ENCODE measurements at regions not wholly inside any gene's neighbourhood (a gene's known extent, or its start where the extent isn't known, plus 50 kb on each side); places are given as distances from the start of the nearest gene placed in this dataset.

DNA sequence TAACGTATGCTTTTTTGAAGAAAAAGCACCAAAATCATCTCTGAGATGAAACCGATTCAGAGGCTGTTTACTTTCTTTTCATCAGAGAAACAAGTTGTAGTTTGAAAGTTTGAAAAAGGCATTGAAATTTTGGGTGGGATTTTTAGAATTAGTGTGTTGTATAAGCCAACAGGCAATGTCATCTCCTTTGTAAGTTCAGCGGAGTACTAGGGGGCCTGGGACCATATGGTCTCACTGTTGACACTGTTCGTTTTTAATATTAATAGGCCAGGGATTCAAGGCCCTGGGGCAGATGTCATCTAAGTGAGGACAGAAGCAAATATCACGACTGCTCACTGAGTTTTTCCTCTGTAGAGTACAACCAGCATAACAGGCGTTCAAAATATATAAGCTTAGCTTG is 256.2 kb upstream of the RARB start:
- no peaks in the 10 kb centered on the region for H3K27me3 ChIP-seq
- 84 to 87% methylated on average over 6 of the region's 6 CpGs for WGBS, 2 donors
- H3K9me3 ChIP-seq = no peaks in the 10 kb centered on the region
- no peak for DNase-seq
- TF ChIP-seq, protein P1, sequence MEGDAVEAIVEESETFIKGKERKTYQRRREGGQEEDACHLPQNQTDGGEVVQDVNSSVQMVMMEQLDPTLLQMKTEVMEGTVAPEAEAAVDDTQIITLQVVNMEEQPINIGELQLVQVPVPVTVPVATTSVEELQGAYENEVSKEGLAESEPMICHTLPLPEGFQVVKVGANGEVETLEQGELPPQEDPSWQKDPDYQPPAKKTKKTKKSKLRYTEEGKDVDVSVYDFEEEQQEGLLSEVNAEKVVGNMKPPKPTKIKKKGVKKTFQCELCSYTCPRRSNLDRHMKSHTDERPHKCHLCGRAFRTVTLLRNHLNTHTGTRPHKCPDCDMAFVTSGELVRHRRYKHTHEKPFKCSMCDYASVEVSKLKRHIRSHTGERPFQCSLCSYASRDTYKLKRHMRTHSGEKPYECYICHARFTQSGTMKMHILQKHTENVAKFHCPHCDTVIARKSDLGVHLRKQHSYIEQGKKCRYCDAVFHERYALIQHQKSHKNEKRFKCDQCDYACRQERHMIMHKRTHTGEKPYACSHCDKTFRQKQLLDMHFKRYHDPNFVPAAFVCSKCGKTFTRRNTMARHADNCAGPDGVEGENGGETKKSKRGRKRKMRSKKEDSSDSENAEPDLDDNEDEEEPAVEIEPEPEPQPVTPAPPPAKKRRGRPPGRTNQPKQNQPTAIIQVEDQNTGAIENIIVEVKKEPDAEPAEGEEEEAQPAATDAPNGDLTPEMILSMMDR (IDR thresholded peaks at IDR 0.05) = no peak
- no peak for TF ChIP-seq POLR2A (IDR thresholded peaks at IDR 0.05)
- intact Hi-C loops (cut with DNase I; ENCODE audit: low total_unique reads) = no loop called here
- no peaks in the 10 kb centered on the region for H3K4me1 ChIP-seq
- no peaks in the 10 kb centered on the region for H3K36me3 ChIP-seq (ENCODE audit: low read depth, missing control alignments)
- no peak overlapping the region for H3K4me3 ChIP-seq
- H3K27ac ChIP-seq = no peak overlapping the region

DNA sequence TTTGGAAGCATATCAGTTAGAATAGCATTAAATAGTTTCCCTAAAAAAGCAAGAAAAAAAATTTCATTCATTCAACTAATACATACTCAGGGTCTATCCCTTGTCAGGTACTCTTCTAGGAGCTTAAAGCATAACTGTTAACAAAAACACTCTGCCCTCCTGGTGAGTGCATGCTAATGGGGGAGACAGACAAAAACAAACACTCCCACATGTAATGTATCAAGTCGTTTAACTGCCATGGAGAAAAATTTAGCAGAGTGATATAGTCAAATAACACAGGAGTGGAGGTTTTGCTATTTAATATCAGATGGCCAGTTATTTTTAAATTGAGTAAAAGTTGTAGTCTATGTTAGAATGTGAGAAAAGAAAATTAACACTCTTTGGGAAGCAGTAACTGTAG is 254.5 kb upstream of the RARB start:
- WGBS, 2 donors = 27 to 28% methylated on average over 1 of the region's 1 CpG
- no peak for TF ChIP-seq POLR2A (IDR thresholded peaks at IDR 0.05)
- TF ChIP-seq, protein P1 (IDR thresholded peaks at IDR 0.05) = no peak

DNA sequence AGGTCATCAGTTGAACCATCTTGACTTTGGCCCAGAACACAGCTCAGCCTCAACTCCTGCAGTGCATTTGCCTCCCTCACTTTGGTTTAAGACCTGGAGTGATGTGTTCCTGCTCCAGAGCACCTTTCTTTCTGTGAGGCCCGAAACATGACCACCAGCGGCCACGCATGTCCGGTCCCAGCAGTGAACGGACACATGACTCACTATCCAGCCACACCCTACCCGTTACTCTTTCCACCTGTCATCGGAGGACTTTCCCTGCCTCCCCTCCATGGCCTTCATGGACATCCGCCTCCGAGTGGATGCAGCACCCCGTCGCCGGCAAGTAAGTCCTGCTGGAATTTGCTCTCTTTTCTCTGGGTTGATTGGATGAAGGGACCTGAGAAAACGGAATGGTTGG is 253.8 kb upstream of the RARB start:
- Histone ChIP-seq H3K4me1 (no peaks in the 10 kb centered on the region), H3K27me3 (no peaks in the 10 kb centered on the region), H3K9me3 (no peaks in the 10 kb centered on the region), H3K27ac (no peak overlapping the region), H3K4me3 (no peak overlapping the region), H3K36me3 (ENCODE audit: low read depth, missing control alignments) (no peaks in the 10 kb centered on the region)
- DNase-seq = no peak
- WGBS, 2 donors = 71 to 89% methylated on average over 13 of the region's 13 CpGs
- TF ChIP-seq, protein P1 (IDR thresholded peaks at IDR 0.05) = no peak
- no peak for TF ChIP-seq POLR2A (IDR thresholded peaks at IDR 0.05)
- intact Hi-C loops (cut with DNase I; ENCODE audit: low total_unique reads) = no loop called here

More for the DNA sequence above, 254.5 kb upstream of the RARB start:
- Histone ChIP-seq H3K27me3 (no peaks in the 10 kb centered on the region), H3K4me3 (no peak overlapping the region), H3K9me3 (no peaks in the 10 kb centered on the region), H3K36me3 (ENCODE audit: low read depth, missing control alignments) (no peaks in the 10 kb centered on the region), H3K4me1 (no peaks in the 10 kb centered on the region), H3K27ac (no peak overlapping the region)
- intact Hi-C loops (cut with DNase I; ENCODE audit: low total_unique reads) = no loop called here
- DNase-seq = no peak

DNA sequence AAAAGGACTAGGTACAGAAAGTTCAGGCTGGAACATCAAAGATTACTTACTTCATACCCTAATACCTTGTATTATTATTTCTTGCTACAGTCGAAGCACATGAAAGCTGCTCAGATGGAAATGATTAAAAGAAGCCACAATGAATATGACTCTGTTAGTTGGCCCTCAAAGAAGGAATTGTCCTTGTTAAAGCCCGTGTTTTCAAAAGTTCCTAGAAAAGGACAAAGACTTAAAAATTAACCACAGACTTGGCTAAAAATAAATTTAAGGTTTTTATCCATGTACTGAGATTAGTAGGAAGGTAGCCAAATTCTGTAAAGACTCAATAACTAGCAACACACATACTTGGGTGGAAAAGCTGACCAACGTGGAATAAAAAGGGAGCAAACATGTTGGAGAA is 251.0 kb upstream of the RARB start:
- intact Hi-C loops (cut with DNase I; ENCODE audit: low total_unique reads) = no loop called here
- H3K27ac ChIP-seq = no peak overlapping the region
- DNase-seq = no peak
- H3K27me3 ChIP-seq = no peaks in the 10 kb centered on the region
- H3K36me3 ChIP-seq (ENCODE audit: low read depth, missing control alignments) = no peaks in the 10 kb centered on the region
- no peak overlapping the region for H3K4me3 ChIP-seq
- no peaks in the 10 kb centered on the region for H3K4me1 ChIP-seq
- TF ChIP-seq, protein P1 (IDR thresholded peaks at IDR 0.05) = no peak
- TF ChIP-seq POLR2A (IDR thresholded peaks at IDR 0.05) = no peak
- 39 to 51% methylated on average over 3 of the region's 3 CpGs for WGBS, 2 donors
- H3K9me3 ChIP-seq = no peaks in the 10 kb centered on the region

DNA sequence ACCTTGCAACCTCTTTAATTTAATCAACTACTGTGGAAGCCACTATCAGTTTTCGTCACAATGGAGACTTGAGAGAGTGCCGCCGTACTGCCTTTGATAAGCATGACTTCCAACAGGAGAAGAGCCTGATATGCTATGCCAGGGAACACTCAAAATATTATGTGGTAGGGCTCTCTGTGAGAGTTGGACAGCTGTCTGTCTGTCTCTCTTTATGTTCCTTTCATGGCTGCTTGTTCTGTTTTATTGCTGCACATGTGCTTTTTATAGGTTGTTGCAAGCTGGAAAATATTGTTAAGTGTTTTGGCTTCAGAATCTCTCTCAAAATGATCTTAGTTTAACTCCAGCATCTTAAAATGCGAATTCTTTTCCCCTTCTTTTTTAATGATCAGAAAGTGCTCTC is 249.4 kb upstream of the RARB start:
- no peak for DNase-seq
- no peaks in the 10 kb centered on the region for H3K4me1 ChIP-seq
- H3K9me3 ChIP-seq = no peaks in the 10 kb centered on the region
- no peak for TF ChIP-seq POLR2A (IDR thresholded peaks at IDR 0.05)
- TF ChIP-seq, protein P1 (IDR thresholded peaks at IDR 0.05) = no peak
- intact Hi-C loops (cut with DNase I; ENCODE audit: low total_unique reads) = no loop called here
- H3K4me3 ChIP-seq = no peak overlapping the region
- WGBS, 2 donors = 68 to 79% methylated on average over 4 of the region's 4 CpGs
- no peak overlapping the region for H3K27ac ChIP-seq
- H3K36me3 ChIP-seq (ENCODE audit: low read depth, missing control alignments) = no peaks in the 10 kb centered on the region
- H3K27me3 ChIP-seq = no peaks in the 10 kb centered on the region

Measured in testis (tissue), 2 donors.